ENCODE measurements at regions not wholly inside any gene's neighbourhood (a gene's known extent, or its start where the extent isn't known, plus 50 kb on each side); places are given as distances from the start of the nearest gene placed in this dataset.

DNA sequence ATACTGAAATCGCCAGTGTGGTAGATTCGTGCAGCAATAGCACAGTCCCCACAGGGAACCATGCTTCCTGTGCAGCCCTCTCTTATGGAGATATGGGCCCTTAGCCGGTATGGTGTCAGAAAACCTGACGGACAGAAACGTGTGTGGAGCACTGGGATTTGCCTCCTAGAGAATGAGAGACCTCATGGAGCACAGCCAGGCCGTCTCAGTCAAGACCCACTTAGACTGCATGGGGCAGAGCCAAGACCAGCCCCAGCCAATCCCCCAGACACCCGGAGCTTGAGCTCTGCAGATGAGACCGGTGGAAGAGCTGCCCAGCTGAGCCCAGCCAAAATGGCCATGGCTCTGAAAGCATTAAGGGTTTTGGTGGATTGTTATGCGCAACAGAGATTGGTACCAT, 163.7 kb downstream of the DLL1 start:
- ChIA-PET POLR2A (no interaction called here), CTCF (no interaction called here)
- peaks cover 73% of the 10 kb centered on the region for H3K9me3 ChIP-seq (ENCODE audit: control insufficient read depth, insufficient read depth, low read length)

DNA sequence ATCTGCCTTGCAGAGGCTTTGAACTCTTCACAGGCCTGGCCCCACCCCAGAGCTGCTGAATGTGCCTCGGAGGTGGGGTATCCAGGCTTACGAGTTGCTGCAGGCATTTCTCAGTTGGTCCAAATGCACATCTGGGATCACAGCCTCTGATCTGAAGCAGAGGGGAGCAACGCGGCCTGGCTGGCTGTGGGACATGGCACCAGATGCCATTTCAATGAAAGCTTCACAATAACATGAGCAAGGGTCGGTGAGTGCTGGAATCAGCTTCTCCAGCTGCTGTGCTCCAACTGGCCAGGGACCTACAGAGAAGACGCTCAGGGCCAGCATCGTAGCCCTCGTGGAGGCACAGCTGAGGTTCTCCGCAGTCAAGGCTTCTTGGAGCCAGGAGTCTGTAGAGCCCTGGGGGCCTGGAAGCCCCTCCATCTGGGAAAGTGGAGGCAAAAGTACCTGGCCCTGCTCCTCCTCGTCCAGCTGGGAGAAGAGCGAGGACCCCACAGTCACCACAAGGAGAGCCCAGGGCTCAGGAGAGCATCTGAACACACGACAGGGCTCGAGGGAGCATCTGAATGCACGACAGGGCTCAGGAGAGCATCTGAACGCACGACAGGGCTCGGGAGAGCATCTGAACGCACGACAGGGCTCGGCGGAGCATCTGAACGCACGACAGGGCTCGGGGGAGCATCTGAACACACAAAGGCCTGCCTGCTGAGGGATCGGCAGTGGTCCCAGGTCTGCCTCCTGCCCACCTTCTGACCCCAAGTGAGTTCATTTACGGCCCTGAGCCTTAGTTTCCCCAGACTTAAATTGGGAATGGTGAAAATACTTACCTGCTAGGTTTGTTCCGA, 165.2 kb downstream of the DLL1 start:
- H3K4me3 ChIP-seq (ENCODE audit: low read depth, low read length): no peak overlapping the region
- ChIA-PET CTCF (no interaction called here), POLR2A (no interaction called here)
- TF ChIP-seq, protein P1, sequence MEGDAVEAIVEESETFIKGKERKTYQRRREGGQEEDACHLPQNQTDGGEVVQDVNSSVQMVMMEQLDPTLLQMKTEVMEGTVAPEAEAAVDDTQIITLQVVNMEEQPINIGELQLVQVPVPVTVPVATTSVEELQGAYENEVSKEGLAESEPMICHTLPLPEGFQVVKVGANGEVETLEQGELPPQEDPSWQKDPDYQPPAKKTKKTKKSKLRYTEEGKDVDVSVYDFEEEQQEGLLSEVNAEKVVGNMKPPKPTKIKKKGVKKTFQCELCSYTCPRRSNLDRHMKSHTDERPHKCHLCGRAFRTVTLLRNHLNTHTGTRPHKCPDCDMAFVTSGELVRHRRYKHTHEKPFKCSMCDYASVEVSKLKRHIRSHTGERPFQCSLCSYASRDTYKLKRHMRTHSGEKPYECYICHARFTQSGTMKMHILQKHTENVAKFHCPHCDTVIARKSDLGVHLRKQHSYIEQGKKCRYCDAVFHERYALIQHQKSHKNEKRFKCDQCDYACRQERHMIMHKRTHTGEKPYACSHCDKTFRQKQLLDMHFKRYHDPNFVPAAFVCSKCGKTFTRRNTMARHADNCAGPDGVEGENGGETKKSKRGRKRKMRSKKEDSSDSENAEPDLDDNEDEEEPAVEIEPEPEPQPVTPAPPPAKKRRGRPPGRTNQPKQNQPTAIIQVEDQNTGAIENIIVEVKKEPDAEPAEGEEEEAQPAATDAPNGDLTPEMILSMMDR (IDR thresholded peaks at IDR 0.05; ENCODE audit: low read depth, low read length): no peak
- H3K27me3 ChIP-seq (ENCODE audit: control insufficient read depth, insufficient read depth, low read length): no peaks in the 10 kb centered on the region
- no peak for DNase-seq (ENCODE audit: low read depth, low spot score)
- peaks cover 58% of the 10 kb centered on the region for H3K9me3 ChIP-seq (ENCODE audit: control insufficient read depth, insufficient read depth, low read length)
- H3K27ac ChIP-seq (ENCODE audit: low read depth, low read length): no peak overlapping the region

More for the DNA sequence above, 163.7 kb downstream of the DLL1 start:
- H3K27ac ChIP-seq (ENCODE audit: low read depth, low read length): no peak overlapping the region
- DNase-seq (ENCODE audit: low read depth, low spot score): no peak
- H3K27me3 ChIP-seq (ENCODE audit: control insufficient read depth, insufficient read depth, low read length): no peaks in the 10 kb centered on the region
- H3K4me3 ChIP-seq (ENCODE audit: low read depth, low read length): no peak overlapping the region
- TF ChIP-seq, protein P1 (IDR thresholded peaks at IDR 0.05; ENCODE audit: low read depth, low read length): no peak

DNA sequence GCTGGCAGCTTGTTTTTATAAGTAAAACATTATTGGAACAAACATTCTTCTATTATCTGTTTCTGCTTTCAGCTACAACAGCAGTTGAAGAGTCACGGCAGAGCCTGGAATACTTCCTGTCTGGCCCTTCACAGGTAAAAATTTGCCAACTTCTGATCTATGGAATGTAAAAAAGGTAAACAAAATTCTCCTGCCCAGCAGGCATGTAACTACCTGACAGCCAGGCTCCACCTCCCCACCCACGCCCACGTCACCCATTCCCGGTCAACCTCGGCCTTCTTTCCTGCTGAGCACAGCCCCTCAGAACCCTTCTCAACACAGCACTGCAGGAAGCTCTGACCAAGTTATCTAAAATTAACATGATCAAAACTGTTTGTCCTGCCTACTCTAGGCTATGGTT, 166.0 kb downstream of the DLL1 start:
- H3K27me3 ChIP-seq (ENCODE audit: control insufficient read depth, insufficient read depth, low read length): no peaks in the 10 kb centered on the region
- H3K27ac ChIP-seq (ENCODE audit: low read depth, low read length): no peak overlapping the region
- ChIA-PET POLR2A (no interaction called here), CTCF (no interaction called here)
- TF ChIP-seq, protein P1 (IDR thresholded peaks at IDR 0.05; ENCODE audit: low read depth, low read length): no peak
- no peak for DNase-seq (ENCODE audit: low read depth, low spot score)
- no peak overlapping the region for H3K4me3 ChIP-seq (ENCODE audit: low read depth, low read length)
- H3K9me3 ChIP-seq (ENCODE audit: control insufficient read depth, insufficient read depth, low read length): peaks cover 49% of the 10 kb centered on the region

DNA sequence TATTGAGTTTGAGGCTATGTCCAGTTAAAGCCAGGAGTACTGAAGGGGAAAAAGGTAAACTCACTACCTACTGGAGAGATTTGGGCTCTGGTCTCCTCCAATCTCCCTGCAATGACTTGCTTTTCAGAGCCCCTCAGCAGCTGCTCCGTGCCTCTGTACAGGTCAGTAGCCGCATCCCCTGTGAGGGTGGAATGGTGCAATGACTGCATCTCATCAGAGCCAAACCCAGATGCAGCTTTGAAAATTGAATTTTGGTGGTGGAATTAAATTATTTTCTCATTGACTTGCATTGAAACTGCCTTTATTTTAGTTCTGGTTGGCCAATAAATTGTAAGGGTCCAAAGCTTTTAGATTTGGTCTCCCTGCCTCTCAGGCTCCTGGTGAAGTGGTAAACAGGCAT, 166.7 kb downstream of the DLL1 start:
- H3K27ac ChIP-seq (ENCODE audit: low read depth, low read length): no peak overlapping the region
- no peaks in the 10 kb centered on the region for H3K27me3 ChIP-seq (ENCODE audit: control insufficient read depth, insufficient read depth, low read length)
- ChIA-PET CTCF (no interaction called here), POLR2A (no interaction called here)
- DNase-seq (ENCODE audit: low read depth, low spot score): no peak
- H3K9me3 ChIP-seq (ENCODE audit: control insufficient read depth, insufficient read depth, low read length): peaks cover 43% of the 10 kb centered on the region
- TF ChIP-seq, protein P1 (IDR thresholded peaks at IDR 0.05; ENCODE audit: low read depth, low read length): no peak
- no peak overlapping the region for H3K4me3 ChIP-seq (ENCODE audit: low read depth, low read length)

DNA sequence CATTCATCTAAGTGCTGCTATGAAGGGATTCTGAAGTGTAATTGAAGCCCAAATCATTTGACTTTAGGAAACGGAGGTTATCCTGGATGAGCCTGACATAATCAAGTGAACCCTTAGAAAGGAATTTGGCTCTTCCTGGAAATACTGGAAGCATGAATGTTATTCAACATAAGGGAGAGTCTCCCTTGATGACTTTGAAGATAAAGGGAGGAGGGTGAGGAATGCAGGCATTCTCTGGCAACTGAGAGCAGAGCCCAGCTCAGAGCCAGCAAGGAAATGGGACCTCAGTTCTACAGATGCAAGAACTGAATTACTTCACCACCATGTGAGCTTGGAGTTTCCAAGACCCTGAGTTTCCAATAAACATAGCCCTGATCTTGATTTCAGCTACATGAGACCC, 168.2 kb downstream of the DLL1 start:
- Histone ChIP-seq H3K27me3 (ENCODE audit: control insufficient read depth, insufficient read depth, low read length) (no peaks in the 10 kb centered on the region), H3K27ac (ENCODE audit: low read depth, low read length) (no peak overlapping the region), H3K9me3 (ENCODE audit: control insufficient read depth, insufficient read depth, low read length) (peaks cover 34% of the 10 kb centered on the region), H3K4me3 (ENCODE audit: low read depth, low read length) (no peak overlapping the region)
- DNase-seq (ENCODE audit: low read depth, low spot score): no peak
- ChIA-PET CTCF (no interaction called here), POLR2A (no interaction called here)
- TF ChIP-seq, protein P1 (IDR thresholded peaks at IDR 0.05; ENCODE audit: low read depth, low read length): no peak
